H1 (cell line): ENCODE measurements at regions not wholly inside any gene's neighbourhood (a gene's known extent, or its start where the extent isn't known, plus 50 kb on each side); places are given as distances from the start of the nearest gene placed in this dataset.

Experiments used
- EZH2 ChIP-seq: fragments of 200-600 bp; sonication (generic); IDR thresholded peaks from 2 replicates; pipeline ENCODE4 v1.7.1; 2012; ENCODE audit warnings: low read depth, mild to moderate bottlenecking, moderate library complexity, low read length, inconsistent platforms; ENCODE audit not compliant: severe bottlenecking
- MAX ChIP-seq: IDR thresholded peaks from 2 replicates; pipeline ENCODE4 v1.6.1; 2012; ENCODE audit warnings: inconsistent platforms
- POLR2A ChIP-seq, 2 experiments: IDR thresholded peaks; 1 replicate in 1 of 2; 2 replicates in 1 of 2; pipeline ENCODE4 v1.6.1; 2011; ENCODE audit warnings: low read depth in 2 of 2, low read length in 2 of 2, mild to moderate bottlenecking in 2 of 2; ENCODE audit errors: control extremely low read depth in 1 of 2
- POLR2AphosphoS5 ChIP-seq: IDR thresholded peaks from 2 replicates; pipeline ENCODE4 v1.6.1; 2011; ENCODE audit warnings: low read depth, low read length
- YY1 ChIP-seq: IDR thresholded peaks from 2 replicates; pipeline ENCODE4 v1.6.1; 2011; ENCODE audit warnings: low read depth, mild to moderate bottlenecking, low read length
- ZNF274 ChIP-seq: IDR thresholded peaks from 2 replicates; pipeline ENCODE4 v1.7.0; 2012; ENCODE audit warnings: low read length, borderline replicate concordance; ENCODE audit errors: extremely low read depth
- TF ChIP-seq, protein P1 (sequence below), 3 experiments: IDR thresholded peaks; 1 replicate in 2 of 3; 2 replicates in 1 of 3; pipeline versions ENCODE4 v1.5.1 to v1.6.1; 2011; ENCODE audit warnings: low read length in 3 of 3, mild to moderate bottlenecking in 3 of 3, inconsistent platforms in 2 of 3, low read depth in 1 of 3, moderate library complexity in 1 of 3; ENCODE audit not compliant: insufficient read depth in 1 of 3; ENCODE audit errors: control extremely low read depth in 1 of 3
- TF ChIP-seq, protein P2 (sequence below): IDR thresholded peaks from 2 replicates; pipeline ENCODE4 v1.6.1; 2012; ENCODE audit warnings: low read length, inconsistent platforms

DNA sequence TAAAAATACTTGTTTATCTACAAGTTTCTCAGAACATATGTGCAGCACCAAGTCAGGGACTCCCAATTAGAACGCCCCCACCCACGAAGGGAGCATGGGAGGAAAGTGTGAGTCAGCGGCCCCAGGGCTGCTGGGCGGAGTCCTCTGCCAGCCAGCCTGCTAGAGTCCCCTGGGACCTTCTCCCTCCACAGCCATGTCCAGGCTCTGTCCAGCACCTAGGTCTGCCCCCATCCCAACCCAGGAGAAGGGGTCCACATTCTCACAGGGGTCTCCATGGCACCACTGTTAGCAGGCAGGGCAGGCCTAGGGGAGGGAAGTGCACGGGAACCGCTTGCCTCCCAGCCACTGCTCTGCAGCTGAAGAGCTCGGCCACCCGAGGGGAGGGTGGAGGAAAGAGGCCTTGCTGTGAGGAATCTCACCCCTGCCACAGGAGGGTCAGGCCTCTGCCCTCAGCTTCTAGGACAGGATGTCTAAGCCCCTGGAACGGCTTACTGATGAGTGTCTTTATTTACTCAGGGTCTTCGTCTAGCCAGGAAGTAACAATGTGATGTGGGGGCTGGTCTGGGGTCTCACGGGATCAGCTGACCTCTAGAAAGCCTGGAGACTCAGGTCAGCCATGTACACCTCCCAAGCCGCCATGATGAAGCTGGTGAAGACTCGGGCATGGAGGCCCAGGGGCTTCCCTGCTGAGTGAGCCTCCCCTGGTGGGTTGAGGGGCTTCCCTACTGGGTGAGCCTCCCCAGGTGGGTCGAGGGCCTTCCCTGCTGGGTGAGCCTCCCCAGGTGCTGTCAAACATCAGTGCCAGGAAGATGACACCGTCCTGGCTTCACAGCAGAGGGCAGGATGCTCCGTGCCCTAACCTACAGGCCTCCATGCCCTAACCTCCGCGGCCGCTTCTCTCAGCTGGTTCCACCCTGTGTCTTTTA is 190.3 kb downstream of the RBFOX3 start:
- TF ChIP-seq, protein P1, sequence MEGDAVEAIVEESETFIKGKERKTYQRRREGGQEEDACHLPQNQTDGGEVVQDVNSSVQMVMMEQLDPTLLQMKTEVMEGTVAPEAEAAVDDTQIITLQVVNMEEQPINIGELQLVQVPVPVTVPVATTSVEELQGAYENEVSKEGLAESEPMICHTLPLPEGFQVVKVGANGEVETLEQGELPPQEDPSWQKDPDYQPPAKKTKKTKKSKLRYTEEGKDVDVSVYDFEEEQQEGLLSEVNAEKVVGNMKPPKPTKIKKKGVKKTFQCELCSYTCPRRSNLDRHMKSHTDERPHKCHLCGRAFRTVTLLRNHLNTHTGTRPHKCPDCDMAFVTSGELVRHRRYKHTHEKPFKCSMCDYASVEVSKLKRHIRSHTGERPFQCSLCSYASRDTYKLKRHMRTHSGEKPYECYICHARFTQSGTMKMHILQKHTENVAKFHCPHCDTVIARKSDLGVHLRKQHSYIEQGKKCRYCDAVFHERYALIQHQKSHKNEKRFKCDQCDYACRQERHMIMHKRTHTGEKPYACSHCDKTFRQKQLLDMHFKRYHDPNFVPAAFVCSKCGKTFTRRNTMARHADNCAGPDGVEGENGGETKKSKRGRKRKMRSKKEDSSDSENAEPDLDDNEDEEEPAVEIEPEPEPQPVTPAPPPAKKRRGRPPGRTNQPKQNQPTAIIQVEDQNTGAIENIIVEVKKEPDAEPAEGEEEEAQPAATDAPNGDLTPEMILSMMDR (IDR thresholded peaks at IDR 0.05; ENCODE audit: control extremely low read depth in 1 of 3, insufficient read depth in 1 of 3, low read depth in 1 of 3, low read length in 3 of 3) = no peak
- TF ChIP-seq YY1 (no peak), MAX (no peak), EZH2 (no peak), POLR2A (IDR thresholded peaks at IDR 0.05; ENCODE audit: control extremely low read depth in 1 of 2, low read depth in 2 of 2, low read length in 2 of 2) (no peak), POLR2AphosphoS5 (no peak), ZNF274 (no peak)
- TF ChIP-seq, protein P2, sequence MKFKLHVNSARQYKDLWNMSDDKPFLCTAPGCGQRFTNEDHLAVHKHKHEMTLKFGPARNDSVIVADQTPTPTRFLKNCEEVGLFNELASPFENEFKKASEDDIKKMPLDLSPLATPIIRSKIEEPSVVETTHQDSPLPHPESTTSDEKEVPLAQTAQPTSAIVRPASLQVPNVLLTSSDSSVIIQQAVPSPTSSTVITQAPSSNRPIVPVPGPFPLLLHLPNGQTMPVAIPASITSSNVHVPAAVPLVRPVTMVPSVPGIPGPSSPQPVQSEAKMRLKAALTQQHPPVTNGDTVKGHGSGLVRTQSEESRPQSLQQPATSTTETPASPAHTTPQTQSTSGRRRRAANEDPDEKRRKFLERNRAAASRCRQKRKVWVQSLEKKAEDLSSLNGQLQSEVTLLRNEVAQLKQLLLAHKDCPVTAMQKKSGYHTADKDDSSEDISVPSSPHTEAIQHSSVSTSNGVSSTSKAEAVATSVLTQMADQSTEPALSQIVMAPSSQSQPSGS = no peak
